LoVo (cell line): ENCODE measurements at regions not wholly inside any gene's neighbourhood (a gene's known extent, or its start where the extent isn't known, plus 50 kb on each side); places are given as distances from the start of the nearest gene placed in this dataset.

Experiments used
- DNase-seq: peaks from one replicate; pipeline ENCODE4 v3.0.0-alpha.2; 2016; ENCODE audit warnings: low spot score

GRCh38 chr7:25314731-25315267 is 86.5 kb upstream of the NPVF start:
- DNase-seq: no peak

DNA sequence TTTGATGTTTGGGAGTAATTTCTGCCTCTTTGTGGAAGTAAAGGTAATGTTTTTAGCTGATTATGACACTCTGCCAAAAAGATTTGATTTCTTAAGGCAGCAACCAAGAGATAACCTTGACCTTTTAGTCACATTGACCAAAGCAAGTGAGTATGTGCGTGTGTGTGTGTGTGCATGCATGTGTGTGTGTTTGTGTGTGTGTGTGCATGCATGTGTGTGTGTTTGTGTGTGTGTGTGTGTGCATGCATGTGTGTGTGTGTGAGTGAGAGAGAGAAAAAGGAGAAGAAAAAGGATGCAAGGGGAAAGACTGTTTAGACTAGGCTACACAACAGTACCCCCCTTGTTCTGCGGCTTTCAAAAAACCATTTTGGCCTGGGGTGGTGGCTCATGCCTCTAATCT is 88.1 kb upstream of the NPVF start:
- DNase-seq: no peak

DNA sequence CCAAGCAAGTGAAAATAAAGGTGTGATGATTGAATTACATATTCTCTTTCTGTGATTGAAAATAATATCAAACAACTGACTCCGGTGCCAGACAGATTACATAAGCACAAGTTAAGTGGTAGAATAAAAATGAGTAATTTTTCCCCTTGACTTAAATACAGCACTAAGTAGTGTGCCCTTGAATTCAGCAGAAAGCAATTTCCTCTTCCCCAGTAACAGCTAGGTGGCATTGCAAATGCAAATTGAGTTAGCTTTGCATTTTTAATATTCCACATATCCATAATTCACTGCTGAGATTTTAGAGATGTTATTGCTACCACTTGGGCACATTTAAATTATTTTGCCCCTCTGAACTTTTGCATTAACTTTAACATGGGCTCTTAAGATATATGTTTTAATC is 89.8 kb upstream of the NPVF start:
- no peak for DNase-seq

- DNase-seq: no peak
These were observed 91.4 kb upstream of the NPVF start for GRCh38 chr7:25319707-25320106.

DNA sequence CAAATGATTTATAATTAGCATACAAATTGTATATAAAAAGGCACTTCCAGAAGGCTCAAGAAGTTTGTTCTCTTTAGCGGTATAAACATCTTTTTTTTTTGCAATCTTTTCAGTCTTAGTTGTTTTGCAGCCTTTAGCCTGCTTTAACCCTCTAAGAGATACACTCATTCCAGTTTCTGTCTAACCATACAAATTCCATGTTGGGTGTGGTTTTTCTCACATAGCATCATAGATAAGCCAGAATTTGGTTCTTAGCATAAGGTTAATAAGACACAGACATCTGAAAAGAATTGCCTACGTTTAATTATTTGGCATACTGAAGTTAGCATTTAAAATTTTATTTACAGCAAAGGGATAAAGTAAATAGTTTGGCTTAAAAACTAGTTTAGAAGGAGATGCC is 92.5 kb upstream of the NPVF start:
- no peak for DNase-seq

DNA sequence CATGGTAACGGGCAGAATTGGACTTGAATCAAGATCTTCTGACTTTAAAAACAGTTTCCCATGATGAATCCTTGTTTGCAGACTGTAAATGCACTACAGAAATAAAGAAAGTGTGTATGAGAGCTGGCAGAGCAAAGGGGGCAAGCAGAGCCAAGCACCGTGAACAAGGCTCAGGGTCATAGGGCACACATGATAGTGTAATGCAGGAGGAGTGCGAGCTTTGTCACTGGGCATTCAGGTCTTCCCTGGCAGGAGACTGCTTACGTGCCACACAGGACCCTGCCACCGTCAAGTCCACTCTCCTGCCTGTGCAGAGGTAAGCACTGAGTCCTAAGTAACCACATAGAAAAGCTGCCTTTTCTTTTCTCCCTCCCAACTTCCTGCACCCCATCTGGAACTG is 93.1 kb upstream of the NPVF start:
- DNase-seq: no peak

DNA sequence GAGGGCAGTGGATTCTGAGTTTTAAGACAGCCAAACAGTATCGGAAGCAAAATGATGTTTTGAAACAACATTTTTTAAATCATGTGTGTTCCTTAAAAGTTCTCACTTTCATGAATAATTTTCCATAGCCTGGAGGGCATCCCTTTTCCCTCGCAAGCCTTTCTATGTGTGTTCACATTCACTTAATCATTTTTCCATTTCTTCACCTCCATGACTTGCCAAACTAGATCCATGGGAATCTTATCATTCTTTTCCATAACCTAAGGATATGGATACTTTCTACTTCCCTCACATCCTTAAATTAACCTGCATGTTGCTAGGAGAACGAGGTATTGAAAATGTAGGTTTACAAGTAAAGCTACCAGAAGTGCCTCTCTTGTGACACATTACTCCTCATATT is 94.2 kb upstream of the NPVF start:
- no peak for DNase-seq

DNA sequence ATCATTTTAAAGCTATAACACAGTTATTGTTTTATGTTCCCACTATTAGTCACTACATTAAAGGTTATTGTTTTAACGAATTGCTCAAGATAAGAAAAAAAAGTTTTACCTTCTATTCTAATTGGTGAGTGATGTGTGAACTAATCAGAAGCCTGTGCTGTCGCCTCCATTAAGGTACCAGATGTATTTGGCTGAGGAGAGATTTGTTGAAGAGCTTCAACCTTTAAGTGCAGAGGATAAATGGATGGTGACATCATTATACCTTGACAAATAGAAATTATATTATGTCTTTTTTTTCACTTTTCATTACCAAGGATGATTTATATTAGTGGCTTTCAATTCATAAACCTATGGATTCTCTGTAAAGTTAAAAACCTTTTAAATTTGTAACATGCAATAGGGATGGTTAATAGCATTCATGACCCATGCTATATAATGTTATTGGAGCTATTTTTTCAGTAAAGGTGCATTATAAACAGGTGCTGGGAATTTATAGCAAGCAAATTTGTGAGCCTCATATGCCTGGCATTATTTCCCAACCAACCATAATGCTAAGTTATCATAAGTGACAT is 97.0 kb upstream of the NPVF start:
- no peak for DNase-seq

- no peak for DNase-seq
These were observed 98.3 kb upstream of the NPVF start for GRCh38 chr7:25326501-25327156.

DNA sequence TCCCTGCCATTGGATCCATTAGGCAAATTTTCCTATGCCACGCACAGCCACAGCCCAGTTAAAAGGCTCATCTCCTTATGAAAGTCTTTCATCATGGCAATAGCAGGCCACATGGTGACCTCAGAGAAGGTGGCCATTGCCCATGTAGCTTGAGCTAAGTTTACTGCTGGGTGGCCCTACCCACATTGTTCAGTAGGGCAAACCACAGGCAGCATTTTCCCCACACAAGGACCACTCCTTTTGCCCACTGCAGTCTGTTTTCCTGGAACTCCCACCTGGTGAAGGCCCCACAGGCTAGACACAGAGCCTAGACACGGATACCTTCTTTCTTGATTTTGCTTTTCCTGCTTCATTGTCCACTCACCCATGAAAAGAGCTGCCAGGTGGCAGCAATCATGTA is 101.5 kb upstream of the NPVF start:
- DNase-seq: no peak

- no peak for DNase-seq
These were observed 105.1 kb upstream of the NPVF start for GRCh38 chr7:25333296-25333928.

DNA sequence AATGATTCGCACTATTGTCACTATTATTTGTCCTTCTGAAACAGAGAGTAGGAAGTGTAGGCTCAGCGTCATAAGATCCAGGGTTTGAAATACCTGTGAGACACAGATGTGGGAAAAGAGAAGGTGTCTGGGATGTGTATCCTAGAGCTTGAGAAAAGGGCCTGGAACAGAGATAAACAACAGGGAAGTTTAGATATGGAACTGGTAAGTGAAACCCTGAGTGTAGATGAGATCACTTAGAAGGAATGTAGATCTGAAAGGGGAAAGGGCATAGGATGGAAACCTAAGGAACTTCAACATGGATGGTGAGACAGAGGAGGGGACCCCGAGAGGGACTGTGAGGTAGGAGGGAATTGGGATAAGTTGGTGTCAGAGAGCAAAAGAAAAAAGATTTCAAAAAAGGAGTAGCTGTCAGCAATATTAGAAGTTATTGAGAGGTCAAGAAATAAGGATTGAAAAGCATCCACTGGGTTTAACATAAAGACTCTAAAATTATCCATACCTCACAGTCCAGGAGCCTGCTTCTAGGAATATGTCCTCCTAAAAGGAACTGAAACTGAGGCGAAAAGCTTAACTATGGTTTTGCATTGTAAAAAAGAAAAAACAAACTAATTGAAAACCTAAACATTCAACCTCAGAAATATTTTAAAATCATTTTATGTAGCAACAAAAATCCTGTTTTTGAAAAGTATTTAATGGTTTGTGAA is 119.2 kb upstream of the NPVF start:
- no peak for DNase-seq

GRCh38 chr7:25348104-25348503 is 119.8 kb upstream of the NPVF start:
- DNase-seq: no peak

DNA sequence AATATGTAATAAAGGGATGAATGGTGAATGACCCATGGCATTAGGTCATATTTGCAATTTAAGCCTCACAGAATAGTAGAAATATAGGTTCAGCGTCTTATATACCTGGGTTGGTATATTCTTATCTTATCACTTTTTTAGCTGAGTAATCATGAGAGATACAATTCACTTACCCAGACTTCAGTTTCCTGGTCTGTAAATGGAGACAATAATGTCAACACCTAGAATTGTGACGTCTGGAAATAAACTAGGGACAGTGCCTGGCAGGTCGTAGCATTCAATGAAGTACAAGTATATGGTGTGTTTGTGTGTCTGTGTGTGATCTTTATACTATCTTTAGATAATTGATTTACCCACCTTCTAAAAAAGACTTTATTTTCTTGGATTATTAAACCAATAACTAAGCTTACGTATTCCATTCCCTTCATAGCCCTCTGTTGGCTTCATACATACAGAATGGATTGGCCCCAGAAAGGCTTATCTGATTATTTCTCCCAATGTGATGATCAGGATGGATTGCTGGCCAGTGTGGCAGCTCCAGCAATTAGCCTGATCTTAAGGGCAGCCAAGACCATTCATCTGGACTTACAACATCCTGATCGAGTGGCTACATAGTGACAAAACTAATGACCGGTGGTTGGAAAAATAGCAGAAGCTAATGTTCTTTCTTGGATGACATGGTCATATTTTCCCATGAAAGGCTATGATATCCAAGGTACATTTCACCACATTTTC is 121.2 kb upstream of the NPVF start:
- DNase-seq: no peak

GRCh38 chr7:25350041-25350440 is 121.8 kb upstream of the NPVF start:
- no peak for DNase-seq

- no peak for DNase-seq
These were observed 123.5 kb upstream of the NPVF start for GRCh38 chr7:25351761-25352160.

DNA sequence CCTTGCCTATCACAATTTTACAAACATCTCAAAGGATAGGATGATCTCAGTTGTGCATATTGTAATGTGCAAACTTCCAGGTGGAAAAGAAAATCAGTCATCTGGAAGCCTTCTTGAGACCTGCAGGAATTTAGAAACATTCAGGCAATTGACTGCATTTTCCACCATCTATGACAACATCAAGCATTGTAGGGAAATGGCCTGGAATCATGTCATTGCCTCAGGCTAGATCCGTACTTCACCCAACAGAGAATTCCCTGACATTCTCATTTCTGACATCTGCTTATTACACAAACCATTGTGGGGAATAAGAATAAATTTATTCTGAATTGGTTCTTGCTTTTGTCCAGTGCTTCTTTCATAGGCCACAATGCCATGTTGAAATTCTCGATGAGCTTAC is 124.9 kb upstream of the NPVF start:
- no peak for DNase-seq

GRCh38 chr7:25353732-25354131 is 125.4 kb upstream of the NPVF start:
- DNase-seq: no peak

- no peak for DNase-seq
These were observed 128.4 kb upstream of the NPVF start for GRCh38 chr7:25356534-25357151.

DNA sequence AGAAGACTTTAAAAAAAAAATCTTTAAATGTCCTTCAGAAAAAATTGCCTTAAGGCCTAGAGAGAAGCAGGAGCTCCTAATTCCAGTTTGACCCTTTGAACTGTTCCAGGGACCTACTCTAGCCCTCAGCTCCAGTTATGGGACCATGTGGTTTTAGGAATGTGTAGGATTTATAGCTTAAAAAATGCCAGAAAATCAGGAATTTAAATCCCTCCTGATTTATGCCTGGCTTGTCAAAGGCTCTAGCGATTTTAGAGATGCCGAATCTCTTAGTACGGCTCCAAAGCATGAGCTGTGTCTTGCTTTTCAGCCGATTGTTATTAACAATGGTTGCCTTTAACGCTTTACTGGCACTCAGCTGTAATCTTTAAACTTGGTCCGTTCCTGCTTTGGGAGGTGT is 130.6 kb upstream of the NPVF start:
- DNase-seq: no peak

GRCh38 chr7:25359471-25360059 is 131.3 kb upstream of the NPVF start:
- DNase-seq: no peak
